Breast epithelium (tissue), 3 donors: ENCODE measurements at regions not wholly inside any gene's neighbourhood (a gene's known extent, or its start where the extent isn't known, plus 50 kb on each side); places are given as distances from the start of the nearest gene placed in this dataset.

Source experiments
- CTCF ChIP-seq, 3 donors: fragments of 450-650 bp; IDR thresholded peaks; one replicate each; pipeline ENCODE4 v1.5.1; 2016 to 2017; ENCODE audit warnings: antibody characterized with exemption in 3 of 3, mild to moderate bottlenecking in 3 of 3, moderate library complexity in 3 of 3
- POLR2A ChIP-seq: fragments of 450-650 bp; IDR thresholded peaks from one replicate; pipeline ENCODE4 v1.6.1; 2016; ENCODE audit warnings: antibody characterized with exemption, mild to moderate bottlenecking, moderate library complexity

- TF ChIP-seq CTCF (IDR thresholded peaks at IDR 0.05) (no peak), POLR2A (no peak)
Measured at GRCh38 chr14:82546401-82546800, 1012.7 kb upstream of the SEL1L start.
